Neutrophil (primary cell): ENCODE measurements at regions not wholly inside any gene's neighbourhood (a gene's known extent, or its start where the extent isn't known, plus 50 kb on each side); places are given as distances from the start of the nearest gene placed in this dataset.

Source experiments
- H3K27ac ChIP-seq: fragments of 200-600 bp; sonication (generic); 2 replicates; pipeline ENCODE4 v1.5.1; 2016; ENCODE audit warnings: mild to moderate bottlenecking, moderate library complexity
- H3K27me3 ChIP-seq: fragments of 200-600 bp; sonication (generic); 2 replicates; pipeline ENCODE4 v1.6.0; 2016; ENCODE audit warnings: mild to moderate bottlenecking
- H3K36me3 ChIP-seq: fragments of 200-600 bp; sonication (generic); 2 replicates; pipeline ENCODE4 v1.5.1; 2017
- H3K4me1 ChIP-seq, 2 experiments: fragments of 200-600 bp in 1 of 2; sonication (generic) in 1 of 2; 1 replicate in 1 of 2; 2 replicates in 1 of 2; pipeline versions ENCODE4 v1.5.1 to v1.6.1; 2013 to 2016; ENCODE audit warnings: low read depth in 1 of 2, low read length in 1 of 2, mild to moderate bottlenecking in 1 of 2, moderate library complexity in 1 of 2; ENCODE audit not compliant: control insufficient read depth in 1 of 2, insufficient read depth in 1 of 2
- H3K4me3 ChIP-seq, 2 experiments: fragments of 200-600 bp in 1 of 2; sonication (generic) in 1 of 2; 1 replicate in 1 of 2; 2 replicates in 1 of 2; pipeline ENCODE4 v1.5.1; 2013 to 2016; ENCODE audit warnings: low read depth in 1 of 2, low read length in 1 of 2, mild to moderate bottlenecking in 1 of 2, moderate library complexity in 1 of 2
- H3K9me3 ChIP-seq: fragments of 200-600 bp; sonication (generic); 2 replicates; pipeline ENCODE4 v1.5.1; 2016
- TF ChIP-seq, protein P1 (sequence below): fragments of 200-600 bp; sonication (generic); IDR thresholded peaks from 2 replicates; pipeline ENCODE4 v1.5.1; 2016; ENCODE audit warnings: antibody characterized with exemption

GRCh38 chr19:30667227-30667626 is 295.0 kb downstream of the ZNF536 start:
- TF ChIP-seq, protein P1, sequence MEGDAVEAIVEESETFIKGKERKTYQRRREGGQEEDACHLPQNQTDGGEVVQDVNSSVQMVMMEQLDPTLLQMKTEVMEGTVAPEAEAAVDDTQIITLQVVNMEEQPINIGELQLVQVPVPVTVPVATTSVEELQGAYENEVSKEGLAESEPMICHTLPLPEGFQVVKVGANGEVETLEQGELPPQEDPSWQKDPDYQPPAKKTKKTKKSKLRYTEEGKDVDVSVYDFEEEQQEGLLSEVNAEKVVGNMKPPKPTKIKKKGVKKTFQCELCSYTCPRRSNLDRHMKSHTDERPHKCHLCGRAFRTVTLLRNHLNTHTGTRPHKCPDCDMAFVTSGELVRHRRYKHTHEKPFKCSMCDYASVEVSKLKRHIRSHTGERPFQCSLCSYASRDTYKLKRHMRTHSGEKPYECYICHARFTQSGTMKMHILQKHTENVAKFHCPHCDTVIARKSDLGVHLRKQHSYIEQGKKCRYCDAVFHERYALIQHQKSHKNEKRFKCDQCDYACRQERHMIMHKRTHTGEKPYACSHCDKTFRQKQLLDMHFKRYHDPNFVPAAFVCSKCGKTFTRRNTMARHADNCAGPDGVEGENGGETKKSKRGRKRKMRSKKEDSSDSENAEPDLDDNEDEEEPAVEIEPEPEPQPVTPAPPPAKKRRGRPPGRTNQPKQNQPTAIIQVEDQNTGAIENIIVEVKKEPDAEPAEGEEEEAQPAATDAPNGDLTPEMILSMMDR = no peak
- Histone ChIP-seq H3K36me3 (no peaks in the 10 kb centered on the region), H3K27me3 (peaks cover 25% of the 10 kb centered on the region), H3K9me3 (no peaks in the 10 kb centered on the region), H3K27ac (no peak overlapping the region), H3K4me1 (no peaks in the 10 kb centered on the region), H3K4me3 (no peak overlapping the region)

GRCh38 chr19:30666301-30666803 is 294.2 kb downstream of the ZNF536 start:
- H3K27ac ChIP-seq = no peak overlapping the region
- no peaks in the 10 kb centered on the region for H3K4me1 ChIP-seq
- TF ChIP-seq, protein P1 = peak; percentile 64
- H3K27me3 ChIP-seq = peaks cover 25% of the 10 kb centered on the region
- no peaks in the 10 kb centered on the region for H3K36me3 ChIP-seq
- no peak overlapping the region for H3K4me3 ChIP-seq
- H3K9me3 ChIP-seq = no peaks in the 10 kb centered on the region

DNA sequence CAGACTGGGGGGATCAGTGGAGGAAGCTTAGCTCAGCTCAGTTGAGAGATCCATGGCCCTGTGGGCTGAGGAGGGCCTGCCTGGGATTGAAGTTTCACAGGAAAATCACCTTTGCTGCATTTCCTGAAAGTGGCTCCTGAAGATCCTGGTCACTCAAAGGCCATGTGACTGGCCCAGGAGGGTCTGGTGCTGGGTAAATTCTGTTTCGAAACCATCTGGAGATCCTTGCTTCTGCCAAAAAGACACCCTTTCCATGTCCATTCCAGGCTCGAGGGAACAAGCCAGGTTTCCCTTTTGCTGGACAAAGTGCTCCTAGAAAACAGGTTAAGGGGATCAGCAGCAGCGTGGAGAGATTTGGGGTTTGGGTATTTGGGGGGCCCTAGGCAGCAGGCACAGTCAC is 293.3 kb downstream of the ZNF536 start:
- no peaks in the 10 kb centered on the region for H3K9me3 ChIP-seq
- H3K27me3 ChIP-seq = peaks cover 25% of the 10 kb centered on the region
- no peak overlapping the region for H3K4me3 ChIP-seq
- no peaks in the 10 kb centered on the region for H3K4me1 ChIP-seq
- no peaks in the 10 kb centered on the region for H3K36me3 ChIP-seq
- TF ChIP-seq, protein P1 = no peak
- H3K27ac ChIP-seq = no peak overlapping the region

GRCh38 chr19:30663611-30664174 is 291.5 kb downstream of the ZNF536 start:
- Histone ChIP-seq H3K27me3 (peaks cover 10% of the 10 kb centered on the region), H3K4me1 (no peaks in the 10 kb centered on the region), H3K4me3 (no peak overlapping the region), H3K36me3 (no peaks in the 10 kb centered on the region), H3K27ac (no peak overlapping the region), H3K9me3 (no peaks in the 10 kb centered on the region)
- TF ChIP-seq, protein P1 = no peak

GRCh38 chr19:30662211-30662861 is 290.2 kb downstream of the ZNF536 start:
- Histone ChIP-seq H3K9me3 (no peaks in the 10 kb centered on the region), H3K4me1 (no peaks in the 10 kb centered on the region), H3K4me3 (no peak overlapping the region), H3K36me3 (no peaks in the 10 kb centered on the region), H3K27ac (no peak overlapping the region), H3K27me3 (no peaks in the 10 kb centered on the region)
- TF ChIP-seq, protein P1 = no peak
